Activated CD4-positive, CD25-positive, alpha-beta regulatory T cell treated with anti-CD3 and anti-CD28 coated beads, Interleukin-2, amount 50 U/mL, for 72 hours (primary cell): ENCODE measurements at regions not wholly inside any gene's neighbourhood (a gene's known extent, or its start where the extent isn't known, plus 50 kb on each side); places are given as distances from the start of the nearest gene placed in this dataset.
"Not testable (repeated sequence)": the region's sequence is repeated elsewhere in the genome, so short reads cannot be mapped to it uniquely, and the experiment has no call there.

Experiments
- DNase-seq: peaks from one replicate; pipeline ENCODE4 v3.0.0; 2021

DNA sequence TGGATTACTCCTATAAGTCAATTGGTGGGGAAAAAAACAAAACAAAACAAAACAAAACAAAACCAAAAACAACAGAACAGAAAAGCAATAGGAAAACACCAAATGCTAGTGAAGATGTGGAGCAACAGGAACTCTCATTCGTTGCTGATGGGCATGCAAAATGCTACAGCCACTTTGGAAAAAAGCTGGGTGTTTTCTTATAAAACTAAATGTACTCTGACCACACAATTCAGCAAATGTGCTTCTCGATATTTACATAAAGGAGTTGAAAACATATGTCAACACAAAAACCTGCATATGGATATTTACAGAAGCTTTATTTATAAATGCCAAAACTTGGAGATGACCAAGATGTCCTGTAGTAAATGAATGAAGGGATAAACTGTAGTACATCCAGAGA, 703.6 kb upstream of the FAM241A start:
- DNase-seq, result no peak

DNA sequence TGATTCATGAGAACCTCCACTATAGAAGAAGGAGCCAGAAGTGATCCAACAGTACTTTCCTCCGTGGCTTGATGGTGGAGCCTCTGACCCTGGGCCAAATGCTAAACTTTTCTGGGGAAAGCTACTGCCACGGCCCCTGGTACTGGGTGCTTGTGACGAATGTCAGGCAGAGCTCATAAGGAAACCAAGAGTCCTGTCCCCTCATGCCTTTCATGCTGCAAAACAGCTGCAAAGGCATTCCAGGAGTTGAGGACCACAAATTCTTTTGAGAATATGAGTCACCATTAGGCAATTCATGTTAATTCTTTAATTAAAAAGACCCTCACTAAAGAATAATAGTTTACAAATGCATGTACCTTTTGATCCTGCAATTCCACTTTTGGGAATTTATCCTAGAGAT, 700.4 kb upstream of the FAM241A start:
- not testable (repeated sequence) for DNase-seq

DNA sequence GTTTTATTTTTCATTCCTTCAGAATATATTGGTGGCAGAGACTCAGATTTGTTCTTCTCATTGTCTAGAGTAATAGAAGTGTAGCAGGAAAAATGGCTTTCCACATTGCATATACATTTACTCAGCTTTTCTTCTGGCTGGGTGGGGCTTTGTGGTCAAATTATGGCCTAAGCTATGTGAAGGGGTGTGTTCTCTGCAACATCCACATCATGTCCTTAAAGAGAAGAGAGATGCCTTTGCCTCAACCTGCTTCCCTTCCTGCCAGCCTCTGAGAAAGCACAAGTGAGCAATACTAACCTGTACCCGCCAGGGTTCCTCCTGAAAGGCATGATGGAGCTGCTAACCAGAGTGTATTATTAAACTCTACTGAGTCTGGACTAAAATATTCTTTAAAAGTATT, 695.6 kb upstream of the FAM241A start:
- no peak for DNase-seq

DNA sequence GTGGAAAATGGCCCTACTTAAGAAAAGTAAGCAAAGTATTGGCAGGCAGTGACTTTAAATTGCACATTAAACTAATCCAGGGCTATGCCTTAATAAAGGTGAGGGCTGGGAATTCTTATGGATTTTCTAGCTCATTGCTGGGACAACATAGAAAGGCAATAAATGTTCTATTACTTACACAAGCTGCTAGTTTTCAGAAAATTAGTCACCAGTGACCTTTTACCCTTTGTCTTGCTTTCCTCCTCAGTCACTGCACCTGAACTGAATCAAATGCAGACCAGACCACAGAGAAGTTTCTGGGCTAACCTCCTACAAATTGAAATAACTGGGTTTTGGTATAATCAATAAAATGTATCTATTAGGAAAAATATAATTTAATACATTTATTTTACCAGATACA, 694.4 kb upstream of the FAM241A start:
- no peak for DNase-seq

DNA sequence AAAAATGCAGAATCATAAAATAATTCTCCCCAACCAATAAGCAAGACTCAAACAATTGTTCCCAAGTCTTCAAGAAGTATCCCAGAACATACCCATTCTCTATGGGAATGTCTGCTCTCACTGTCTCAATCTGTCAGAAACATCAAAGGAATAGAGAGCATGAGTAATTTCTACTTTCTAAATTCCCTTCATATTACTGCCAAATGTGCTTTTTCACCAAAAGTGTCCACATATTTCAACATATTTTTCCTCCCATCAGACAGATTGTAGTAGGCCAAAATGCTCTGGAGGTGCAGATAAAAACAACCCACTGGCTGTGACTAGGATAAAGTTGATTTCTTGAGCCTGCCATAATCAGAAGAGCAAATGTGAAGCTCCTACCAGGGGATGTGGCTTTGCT, 692.0 kb upstream of the FAM241A start:
- no peak for DNase-seq

DNA sequence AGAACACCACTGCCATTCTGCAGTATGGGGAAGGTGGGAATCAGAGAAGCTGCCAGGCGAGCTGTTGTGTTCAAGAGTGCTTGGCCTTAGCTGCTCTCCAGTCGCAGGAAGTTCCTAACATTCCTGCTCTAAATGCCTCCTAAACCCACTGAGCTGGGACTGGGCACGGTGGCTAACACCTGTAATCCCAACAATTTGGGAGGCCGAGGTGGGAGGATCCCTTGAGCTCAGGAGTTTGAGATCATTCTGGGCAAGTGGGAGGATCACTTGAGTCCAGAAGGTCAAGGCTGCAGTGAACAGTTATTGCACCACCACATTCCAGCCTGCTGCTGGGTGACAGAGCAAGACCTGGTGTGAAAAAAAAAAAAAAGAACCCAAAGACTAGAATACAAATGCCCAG, 690.3 kb upstream of the FAM241A start:
- no peak for DNase-seq

DNA sequence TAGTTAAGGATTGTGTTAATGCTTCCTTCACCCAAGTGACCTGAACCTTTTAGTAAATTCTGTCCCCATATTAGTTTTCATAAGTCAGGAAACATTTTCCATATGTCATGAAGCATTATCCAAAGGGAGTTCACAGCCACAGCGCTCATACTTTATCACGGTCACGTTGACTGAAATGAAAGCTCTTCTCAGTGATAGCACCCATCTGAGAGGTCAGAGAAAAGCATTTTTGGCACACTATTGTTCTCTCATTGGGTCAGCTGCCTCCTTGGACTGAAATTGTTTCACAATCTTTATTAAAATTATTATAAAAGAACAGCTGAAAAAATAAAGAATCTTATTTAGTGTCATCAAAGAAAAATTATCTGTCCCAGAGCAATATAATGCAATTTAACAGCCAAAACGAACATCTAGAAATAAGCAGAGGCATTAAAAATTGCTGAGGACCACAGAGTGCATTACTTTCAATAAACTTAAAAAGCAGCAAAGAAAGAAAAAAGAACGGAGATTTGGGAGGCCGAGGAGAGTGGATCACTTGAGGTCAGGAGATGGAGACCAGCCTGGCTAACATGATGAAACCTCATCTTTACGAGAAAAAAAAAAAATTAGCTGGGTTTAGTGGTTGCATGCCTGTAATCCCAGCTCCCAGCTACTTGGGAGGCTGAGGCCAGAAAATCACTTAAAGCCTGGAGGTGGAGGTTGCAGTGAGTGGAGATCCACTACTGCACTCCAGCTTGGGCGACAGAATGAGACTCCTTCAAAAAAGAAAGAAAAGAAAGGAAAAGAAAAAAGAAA, 680.8 kb upstream of the FAM241A start:
- DNase-seq, result no peak

DNA sequence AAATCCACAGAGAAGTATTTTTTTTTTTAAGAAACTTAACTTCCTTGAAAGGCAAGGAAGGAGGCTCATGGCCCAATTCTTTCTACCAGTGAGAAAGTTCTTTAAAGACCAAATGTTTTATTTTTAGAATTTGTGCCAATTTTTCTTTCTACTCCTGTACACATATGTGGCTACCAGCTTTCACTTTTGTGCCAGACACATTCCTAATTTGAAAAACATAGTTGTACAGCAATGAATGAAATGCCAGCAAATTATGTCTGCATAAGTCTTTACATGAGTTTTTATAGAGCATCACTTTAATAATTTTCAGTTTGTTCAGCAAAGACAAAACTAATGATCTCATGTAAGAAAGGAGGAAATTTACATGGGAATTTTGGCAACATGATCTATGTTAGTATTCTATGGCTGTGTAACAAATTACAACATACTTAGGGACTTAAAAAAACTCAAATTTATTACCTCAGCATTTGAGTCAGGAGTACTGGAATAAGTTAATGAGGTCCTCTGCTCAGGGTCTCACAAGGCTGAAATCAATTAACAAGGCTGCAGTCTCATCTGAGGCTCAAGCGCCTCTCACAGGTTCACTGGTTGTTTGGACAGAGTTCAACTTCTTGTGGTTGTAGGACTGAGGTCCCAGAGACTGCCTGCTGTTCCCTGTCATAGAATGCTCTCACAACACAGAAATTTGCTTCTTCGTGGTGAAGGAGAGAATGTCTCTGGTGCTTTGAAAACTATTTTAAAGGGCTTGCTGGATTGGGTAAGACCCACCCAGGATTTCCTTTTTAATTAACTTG, 678.2 kb upstream of the FAM241A start:
- no peak for DNase-seq

DNA sequence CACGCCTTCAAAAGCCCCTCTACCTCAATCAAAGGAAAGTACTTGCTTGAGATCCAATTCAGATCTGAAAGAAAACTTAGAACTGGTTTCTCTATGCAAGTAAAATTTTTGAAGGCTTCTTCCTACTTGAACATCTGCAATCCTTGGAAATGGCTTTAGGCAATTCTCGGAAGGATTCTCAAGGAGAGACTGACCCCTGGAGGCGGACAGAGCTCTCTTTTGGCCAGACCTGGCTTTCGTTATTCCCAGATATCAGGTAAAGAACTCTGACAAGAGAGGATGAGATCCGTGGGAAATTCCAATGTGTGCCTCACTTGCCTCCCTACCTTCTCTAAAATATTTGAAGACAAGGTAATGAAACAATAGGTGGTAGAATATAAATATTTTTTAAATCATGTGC, 670.3 kb upstream of the FAM241A start:
- DNase-seq, result no peak

DNA sequence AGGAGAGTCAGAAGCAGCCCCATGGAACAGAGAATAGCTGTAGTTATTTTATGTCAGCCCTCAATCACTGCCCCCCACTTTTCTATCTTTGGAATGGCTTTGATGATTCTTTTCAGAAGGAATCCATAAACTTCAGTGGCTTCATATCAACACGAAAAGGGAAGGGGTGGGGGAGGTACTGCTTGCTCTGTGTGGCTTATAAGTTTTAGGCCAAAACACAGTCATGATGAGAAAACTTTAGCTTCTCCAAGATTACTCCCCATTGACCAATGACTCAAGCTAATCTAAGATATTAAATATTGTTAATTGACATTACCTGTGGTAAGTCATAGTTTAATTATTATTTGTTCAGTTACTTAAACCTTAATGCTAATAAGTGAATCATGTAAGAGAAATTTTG, 669.6 kb upstream of the FAM241A start:
- no peak for DNase-seq

DNA sequence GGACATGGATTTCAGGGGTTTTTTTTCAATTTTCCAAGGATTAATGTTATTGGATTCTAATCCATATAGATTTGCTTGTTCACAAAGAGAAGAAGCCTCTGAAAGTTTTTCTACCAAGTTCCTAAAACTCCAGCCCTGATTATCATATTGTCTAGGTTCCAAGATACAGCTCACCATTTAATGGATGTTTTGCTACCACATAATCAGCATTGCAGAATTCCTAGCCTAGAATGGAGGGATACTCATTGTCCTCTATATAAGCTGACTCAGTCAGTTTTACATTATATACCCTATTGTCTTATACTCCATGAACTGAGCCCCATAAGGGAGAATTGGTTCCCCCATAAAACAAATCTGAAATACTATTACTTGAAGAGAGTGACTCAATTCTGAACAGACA, 664.7 kb upstream of the FAM241A start:
- DNase-seq, result no peak

DNA sequence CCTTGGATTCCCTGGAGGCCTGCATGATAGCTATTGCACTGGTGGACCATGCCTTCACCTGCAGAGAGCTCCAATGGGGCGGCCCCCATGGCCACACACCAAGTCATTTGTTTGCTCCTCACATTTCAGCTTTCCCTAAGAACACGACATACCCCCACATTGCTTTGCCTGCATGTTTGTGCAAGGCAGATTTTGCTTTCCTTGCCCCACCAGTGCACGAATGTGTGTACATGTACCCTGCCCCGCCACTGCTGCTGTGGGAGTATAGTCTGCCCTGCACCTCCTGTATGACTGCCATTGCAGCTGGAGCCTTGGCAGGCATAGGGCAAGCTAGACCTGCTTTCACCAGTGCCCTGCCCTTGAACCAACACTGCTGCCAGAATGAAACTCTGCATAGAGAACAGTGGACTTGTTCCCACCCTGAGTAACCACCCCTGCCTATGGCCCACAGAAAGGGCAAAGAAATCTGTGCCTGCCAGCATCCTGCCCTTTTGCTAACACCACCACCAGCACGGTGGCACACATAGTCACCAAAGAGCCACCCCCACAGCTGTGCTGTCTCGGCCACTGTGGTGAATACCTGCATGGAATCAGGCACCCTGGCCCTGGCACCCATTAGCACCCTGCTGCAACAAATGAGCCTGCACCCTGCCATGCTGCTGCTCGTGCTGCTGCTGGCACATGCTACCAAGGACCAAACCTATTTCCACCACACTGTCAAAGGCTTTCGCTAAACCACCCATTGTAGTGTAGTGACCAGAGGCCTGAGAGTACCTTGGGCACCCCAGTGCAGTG, 661.7 kb upstream of the FAM241A start:
- no peak for DNase-seq

DNA sequence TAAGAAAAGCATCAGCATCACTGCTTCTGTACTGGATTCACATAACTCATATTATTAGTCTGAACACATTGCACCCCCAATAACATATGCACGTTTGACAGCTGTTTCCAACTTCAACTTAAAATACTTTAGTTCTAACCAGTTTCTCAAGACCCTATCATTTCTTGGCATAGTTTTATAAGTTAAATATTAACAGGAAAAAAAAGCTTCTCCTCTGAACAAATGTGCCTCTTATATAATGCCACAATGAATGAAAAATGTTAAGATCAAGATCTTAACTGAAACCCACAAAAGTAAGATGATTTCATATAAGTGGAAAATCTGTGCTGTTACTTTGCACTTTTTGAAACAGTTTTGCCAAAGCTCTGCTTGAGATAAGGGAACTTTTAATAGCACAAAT, 652.8 kb upstream of the FAM241A start:
- DNase-seq, result no peak

DNA sequence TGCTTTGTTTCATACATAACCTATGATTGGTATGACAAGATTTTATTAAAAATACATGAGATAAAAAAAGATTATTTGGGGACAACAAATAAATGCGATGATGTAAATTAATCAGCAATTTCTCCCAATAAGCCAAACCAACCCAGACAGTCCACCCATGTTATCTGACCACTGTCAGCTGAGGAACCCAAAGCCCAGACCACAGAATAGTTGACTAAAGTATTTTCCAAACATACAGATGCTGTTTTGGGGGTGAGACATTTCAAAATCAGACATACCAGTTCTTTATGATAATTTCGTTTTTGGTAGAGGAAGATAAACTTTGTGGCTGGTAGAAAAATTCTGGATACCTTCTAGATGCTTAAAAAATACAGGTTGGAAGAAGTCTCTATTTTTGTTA, 650.8 kb upstream of the FAM241A start:
- no peak for DNase-seq

DNA sequence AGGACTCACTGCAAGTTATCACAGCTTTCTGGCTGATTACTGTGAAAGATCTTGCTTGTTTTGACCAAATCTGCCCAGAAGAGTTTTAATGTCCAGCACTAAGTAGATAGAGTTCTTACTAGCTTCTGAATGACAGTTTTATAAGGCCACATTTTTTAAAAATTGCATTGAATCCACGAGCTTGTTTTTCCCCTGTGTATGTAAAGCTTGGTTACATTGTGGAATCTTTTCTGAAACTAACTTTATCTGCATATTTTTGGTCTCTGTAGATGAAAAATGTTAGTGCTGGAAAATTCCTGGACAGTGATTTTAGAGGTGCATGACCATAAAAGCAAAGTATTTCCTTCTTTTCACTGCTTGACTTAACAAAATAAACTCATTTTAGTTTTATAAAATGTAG, 650.3 kb upstream of the FAM241A start:
- DNase-seq, result no peak

DNA sequence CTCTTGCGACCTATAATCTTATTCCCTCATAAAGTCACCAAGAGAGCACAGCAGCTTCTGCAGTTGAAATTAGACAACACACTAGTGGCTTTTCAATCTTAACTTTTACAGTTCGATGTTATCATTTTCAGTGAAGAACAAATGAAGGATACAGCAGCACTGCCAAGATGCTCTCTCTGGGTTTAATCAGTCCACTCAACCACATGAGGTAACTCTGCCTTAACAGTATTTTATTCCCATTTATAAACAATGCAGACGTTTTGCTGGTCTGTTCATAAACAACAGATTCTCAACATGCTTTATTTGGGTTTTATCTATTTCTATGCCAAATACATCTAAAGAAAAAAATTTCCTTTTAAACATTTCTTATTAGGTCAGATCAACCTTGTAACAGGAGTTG, 646.0 kb upstream of the FAM241A start:
- DNase-seq, result no peak

DNA sequence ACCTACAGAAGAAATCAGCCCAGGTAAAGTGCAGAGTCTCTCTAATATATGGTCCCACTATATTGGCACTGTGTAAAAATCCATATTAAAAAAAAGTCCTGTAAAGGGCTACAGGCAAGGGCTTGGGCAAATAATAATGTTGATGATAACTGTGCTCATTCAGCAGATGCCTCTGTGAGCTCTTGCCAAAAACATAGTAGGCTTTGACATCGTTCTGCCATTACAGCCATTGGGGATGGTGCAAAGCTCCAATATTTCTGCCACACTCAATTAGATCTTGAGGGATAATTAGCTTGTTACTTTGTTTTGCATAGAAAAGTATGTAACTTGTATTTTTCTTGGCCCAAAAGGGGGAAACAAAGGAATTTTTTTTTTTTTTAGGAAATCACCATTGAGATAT, 645.5 kb upstream of the FAM241A start:
- DNase-seq, result no peak

DNA sequence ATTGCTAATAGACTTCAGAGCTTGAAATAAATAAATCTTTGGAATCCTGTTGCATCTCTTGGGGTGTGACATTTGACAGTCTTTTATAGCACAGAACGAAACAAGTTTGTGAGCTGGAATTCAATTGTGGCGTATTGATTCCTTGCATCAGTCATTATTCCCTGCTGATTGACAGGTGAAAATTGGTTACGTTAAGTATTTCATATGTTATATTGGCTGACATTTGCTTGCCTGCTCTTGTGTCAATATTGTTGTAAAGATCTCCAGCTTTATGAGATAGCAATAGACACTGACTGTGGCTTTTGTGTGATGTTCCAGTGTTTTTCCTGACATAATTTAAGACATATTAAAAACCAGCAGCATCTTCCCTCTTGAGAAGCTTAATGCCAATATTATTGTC, 644.4 kb upstream of the FAM241A start:
- DNase-seq, result no peak

DNA sequence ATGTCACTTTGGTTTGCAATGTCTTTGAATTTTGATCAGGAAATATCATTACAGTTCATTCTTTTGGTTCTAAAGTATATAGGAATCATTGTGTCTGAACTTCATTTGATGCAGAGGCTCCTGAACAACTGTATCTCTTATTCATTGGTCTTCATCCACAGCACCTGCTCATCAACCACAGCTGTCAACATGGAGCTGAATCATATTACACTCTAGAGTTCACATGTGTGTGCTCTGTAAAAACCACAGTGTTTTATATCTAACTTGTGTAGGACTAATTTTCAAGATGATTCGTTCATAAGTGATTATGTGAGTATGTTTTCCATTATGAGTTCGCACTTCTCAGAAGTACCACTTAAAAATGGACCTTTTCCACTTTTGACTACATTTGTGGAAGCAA, 643.3 kb upstream of the FAM241A start:
- DNase-seq, result no peak

DNA sequence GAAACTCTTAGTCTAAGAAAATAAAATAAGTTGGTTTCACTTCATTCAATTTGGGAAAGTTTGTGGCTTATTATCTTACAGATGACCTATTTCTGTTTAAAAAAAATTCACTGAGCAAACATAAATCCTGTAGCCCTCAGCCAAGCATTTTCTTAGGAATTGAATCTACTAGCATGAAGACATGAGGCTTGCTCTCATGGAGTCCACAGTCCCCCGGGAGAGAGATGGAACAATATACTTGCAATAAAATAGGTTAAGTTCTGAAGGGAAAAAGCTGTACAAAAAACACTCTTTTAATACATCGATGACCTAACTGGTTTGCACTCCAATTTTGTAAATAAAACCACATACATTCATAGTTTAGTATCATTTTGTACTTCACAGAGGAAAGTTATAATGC, 642.6 kb upstream of the FAM241A start:
- DNase-seq, result no peak

DNA sequence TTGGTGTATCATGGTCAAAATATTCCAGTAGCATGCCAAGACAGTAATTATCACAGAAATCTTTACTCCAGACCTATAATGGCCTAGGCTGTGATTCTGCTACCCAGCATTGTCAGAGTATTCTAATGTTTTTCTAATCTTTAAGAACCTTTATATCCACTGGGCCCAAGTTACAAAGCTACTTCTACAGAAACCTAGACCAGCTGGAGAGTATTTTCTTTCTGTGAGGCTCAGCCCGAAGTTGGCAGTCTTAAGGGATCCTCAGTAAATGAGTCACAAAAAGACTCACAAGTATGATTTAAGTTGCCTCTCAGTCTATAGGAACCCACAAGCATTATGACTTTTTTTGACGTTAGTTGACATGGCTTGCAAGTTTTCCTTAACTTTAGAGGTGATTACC, 638.5 kb upstream of the FAM241A start:
- no peak for DNase-seq

DNA sequence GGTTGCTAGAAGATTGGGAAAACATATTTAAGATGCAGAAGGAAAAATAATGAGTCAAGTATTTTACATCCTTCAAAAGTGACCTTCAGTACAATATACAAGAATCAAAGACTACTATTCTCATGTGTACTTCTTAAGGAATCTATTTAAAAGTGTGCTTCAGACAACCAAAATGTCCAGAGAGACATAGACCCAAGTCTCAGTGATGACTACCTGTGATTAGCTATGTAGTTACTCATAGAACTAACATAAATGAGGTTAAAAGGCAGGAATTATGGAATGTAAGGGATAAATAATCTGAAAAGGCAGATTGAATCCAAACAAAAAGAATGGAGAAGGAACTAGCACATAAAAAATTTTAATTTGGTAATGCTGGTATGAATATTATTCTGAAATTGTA, 634.7 kb upstream of the FAM241A start:
- no peak for DNase-seq

DNA sequence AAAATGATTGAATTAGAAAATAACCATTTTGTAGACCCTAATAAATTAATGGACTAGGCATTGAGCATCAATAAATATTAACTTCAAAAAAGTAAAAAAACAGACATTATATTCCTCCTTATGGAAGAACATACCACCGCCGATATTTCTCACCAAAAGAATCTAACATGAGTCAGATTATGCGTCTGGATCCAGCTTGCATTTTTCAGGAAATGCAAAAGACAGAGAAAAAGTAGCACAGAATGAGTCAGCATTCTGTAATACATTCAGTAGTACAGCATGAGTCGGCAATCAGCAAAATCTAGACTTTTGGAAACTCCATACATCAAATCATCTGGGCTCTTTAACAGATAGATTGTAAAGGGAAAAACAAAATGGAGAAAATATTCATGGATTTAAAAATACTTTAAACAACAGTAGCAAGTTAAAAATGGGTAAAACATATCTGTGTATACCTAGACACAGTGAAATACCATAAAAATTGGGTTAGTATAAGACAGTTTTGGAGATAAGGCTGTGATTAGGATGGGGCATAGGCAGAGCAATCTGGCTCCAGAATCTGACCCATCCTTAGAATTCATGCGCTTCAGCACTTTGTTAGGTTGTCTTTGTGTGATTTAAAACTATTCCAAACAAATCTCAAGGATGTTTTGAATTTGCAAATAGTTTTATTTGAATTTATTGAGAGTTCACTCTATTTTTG, 633.0 kb upstream of the FAM241A start:
- DNase-seq, result no peak
